Omental fat pad (tissue), 3 donors: ENCODE measurements at regions not wholly inside any gene's neighbourhood (a gene's known extent, or its start where the extent isn't known, plus 50 kb on each side); places are given as distances from the start of the nearest gene placed in this dataset.
A peak's percentile ranks its signal among the peaks of the same experiment; 100 is the strongest.

Experiments used
- ATAC-seq: fragments of 150-250 bp; one replicate; pipeline ENCODE4 v1.9.1; 2016; ENCODE audit warnings: mild to moderate bottlenecking, moderate library complexity; ENCODE audit not compliant: low FRiP score
- DNase-seq: peaks from one replicate; pipeline ENCODE4 v3.0.0-alpha.2; 2019; ENCODE audit warnings: low spot score
- TF ChIP-seq, protein P1 (sequence below), 3 donors: fragments of 450-650 bp; IDR thresholded peaks; one replicate each; pipeline ENCODE4 v1.5.1; 2016 to 2017; ENCODE audit warnings: antibody characterized with exemption in 3 of 3, mild to moderate bottlenecking in 3 of 3, moderate library complexity in 2 of 3

DNA sequence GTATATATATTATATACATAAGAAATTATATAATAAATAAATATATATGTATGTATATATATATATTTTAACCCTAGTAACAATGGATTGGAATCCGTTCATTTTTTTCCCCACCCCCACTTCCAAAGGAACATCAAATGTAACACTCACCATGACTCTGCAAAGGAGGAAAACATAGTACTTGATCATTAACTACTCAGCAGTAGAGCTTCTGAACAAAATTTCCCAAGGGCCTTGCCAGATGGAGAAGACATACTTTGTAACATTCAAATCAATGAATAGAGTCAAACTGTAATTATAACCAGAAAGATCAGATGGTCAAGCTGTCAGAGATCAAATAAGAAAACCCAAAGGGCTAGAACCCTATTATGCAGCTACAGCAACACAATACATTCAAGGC, 126.0 kb upstream of the CNTN1 start:
- DNase-seq (no peak), ATAC-seq (no peak)
- TF ChIP-seq, protein P1, sequence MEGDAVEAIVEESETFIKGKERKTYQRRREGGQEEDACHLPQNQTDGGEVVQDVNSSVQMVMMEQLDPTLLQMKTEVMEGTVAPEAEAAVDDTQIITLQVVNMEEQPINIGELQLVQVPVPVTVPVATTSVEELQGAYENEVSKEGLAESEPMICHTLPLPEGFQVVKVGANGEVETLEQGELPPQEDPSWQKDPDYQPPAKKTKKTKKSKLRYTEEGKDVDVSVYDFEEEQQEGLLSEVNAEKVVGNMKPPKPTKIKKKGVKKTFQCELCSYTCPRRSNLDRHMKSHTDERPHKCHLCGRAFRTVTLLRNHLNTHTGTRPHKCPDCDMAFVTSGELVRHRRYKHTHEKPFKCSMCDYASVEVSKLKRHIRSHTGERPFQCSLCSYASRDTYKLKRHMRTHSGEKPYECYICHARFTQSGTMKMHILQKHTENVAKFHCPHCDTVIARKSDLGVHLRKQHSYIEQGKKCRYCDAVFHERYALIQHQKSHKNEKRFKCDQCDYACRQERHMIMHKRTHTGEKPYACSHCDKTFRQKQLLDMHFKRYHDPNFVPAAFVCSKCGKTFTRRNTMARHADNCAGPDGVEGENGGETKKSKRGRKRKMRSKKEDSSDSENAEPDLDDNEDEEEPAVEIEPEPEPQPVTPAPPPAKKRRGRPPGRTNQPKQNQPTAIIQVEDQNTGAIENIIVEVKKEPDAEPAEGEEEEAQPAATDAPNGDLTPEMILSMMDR (IDR thresholded peaks at IDR 0.05) = no peak

DNA sequence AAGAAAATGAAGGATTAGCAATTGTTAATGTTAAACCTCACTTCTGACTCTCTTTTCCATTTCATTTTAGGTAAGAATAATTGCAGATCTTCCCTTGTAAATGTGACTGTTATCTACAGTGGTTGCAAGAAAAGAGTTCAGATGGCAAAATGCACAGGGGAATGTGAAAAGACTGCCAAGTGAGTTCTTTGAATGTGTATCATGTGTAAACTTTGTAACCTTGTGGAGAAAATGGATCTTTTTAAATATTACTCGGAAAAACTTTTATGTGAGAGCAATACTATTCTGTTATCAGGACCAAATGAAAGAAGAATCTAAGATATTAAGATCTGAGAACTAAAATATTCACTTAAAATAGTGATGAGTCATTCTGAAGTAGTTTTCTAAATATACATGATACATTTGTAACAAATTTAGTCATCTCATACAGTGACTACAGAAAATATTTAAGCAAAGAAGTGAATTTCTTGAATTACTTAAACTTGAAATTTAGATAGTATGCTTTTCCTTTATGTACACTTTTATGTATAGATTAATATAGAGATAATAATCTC, 122.5 kb upstream of the CNTN1 start:
- ATAC-seq (peak; percentile 37), DNase-seq (no peak)
- TF ChIP-seq, protein P1 (IDR thresholded peaks at IDR 0.05) = no peak

DNA sequence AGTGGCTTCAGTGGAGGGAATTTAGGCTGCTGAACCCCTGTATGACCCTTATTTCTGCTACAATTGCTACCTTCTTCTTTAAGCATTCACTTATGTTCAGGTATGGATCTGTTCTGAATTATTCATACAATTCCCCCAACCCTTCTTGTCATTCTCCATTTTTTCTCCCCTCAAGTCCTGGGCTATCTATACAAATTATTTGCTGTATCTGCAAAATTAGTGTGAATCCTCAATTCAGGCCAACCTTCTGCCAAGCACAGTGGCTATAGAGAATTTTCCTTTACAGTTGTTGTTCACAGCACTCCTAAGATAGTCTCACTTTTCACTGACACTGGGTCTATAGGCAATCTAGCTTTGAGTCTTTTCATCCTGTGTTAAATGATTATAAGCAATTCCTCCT, 119.2 kb upstream of the CNTN1 start:
- ATAC-seq = no peak
- no peak for DNase-seq
- TF ChIP-seq, protein P1 (IDR thresholded peaks at IDR 0.05) = no peak

DNA sequence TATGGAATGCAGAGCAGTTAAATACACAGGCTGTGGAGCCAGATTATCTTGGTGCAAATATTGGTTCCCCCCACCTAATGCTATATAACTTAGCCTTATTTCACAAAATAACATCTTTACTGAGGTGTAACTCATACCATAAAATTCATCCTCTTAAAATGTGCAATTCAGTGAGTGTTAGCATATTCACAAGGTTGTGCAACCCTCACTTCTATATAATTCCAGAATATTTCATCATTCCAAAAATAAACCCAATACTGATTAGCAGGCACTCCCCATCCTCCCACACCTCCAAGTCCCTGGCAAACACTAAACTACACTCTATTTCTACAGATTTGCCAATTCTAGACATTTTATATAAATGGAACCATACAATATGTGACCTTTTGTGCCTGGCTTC, 116.3 kb upstream of the CNTN1 start:
- DNase-seq (no peak), ATAC-seq (no peak)
- TF ChIP-seq, protein P1 (IDR thresholded peaks at IDR 0.05) = no peak

DNA sequence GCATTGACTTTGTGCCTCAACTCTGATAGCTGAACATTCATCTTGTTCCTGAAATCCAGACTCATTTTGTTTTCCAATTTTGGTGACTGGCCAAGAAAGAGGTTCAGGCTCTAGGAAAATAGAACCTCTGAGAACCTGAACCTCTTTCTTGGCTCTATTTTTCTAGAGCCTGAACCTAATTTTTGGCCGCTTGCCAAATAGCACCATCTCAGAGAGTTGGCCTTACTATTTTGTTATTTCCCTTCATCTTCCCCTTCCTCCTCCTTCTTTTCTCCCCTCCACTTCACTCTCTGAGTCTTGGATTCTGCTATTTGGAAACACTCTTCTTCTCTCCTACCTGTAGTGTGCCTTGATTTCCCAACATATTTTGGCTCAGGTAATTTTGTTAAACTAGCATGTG, 114.4 kb upstream of the CNTN1 start:
- TF ChIP-seq, protein P1 (IDR thresholded peaks at IDR 0.05) = no peak
- DNase-seq = no peak
- ATAC-seq = no peak

DNA sequence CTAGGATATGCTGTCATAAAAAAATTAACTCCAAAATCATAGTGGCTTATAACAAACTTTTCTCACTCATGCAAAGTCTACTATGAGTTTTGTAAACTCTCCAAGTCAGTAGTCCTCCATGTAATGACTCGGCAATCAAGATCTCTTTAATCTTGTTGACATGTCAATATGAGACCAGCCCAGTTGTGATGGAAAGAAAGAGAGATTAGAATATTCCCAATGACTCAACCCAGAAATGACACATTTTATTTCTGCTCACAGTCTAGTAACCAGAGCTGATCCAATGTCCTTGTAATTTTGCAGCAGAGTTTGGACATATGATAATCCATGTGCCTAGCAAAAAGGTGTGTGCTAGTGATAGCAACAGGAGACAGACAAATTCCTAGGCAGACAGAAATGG, 112.6 kb upstream of the CNTN1 start:
- TF ChIP-seq, protein P1 (IDR thresholded peaks at IDR 0.05) = no peak
- DNase-seq = no peak

DNA sequence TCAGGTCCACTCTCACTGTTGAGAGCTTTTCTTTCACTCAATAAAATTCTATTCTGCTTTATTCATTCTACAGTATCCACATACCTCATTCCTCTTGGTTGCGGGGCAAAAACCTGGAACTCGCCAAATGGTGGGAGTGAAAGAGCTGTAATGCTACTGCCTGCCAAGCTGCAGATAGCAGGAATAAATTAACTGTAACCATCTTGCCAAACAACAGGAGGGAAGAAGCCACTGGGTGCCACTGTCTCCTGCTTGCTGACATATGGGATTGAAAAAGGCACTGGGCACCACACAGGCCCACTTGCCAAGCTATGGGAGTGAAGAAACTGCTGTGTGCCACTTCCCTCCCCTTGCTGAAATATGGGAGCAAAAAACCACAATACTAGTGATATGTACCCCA, 111.9 kb upstream of the CNTN1 start:
- no peak for DNase-seq
- ATAC-seq = no peak

More for the DNA sequence above, 112.6 kb upstream of the CNTN1 start:
- ATAC-seq = no peak

More for the DNA sequence above, 111.9 kb upstream of the CNTN1 start:
- TF ChIP-seq, protein P1 (IDR thresholded peaks at IDR 0.05) = no peak
